GM19351 (cell line): ENCODE measurements at regions not wholly inside any gene's neighbourhood (a gene's known extent, or its start where the extent isn't known, plus 50 kb on each side); places are given as distances from the start of the nearest gene placed in this dataset.
"Not testable (repeated sequence)": the region's sequence is repeated elsewhere in the genome, so short reads cannot be mapped to it uniquely, and the experiment has no call there.

Source experiments
- ATAC-seq: cut with Tn5 transposase; IDR thresholded peaks from one replicate; pipeline ENCODE4 v1.9.1; 2021; ENCODE audit warnings: mild to moderate bottlenecking, moderate library complexity; ENCODE audit not compliant: unreplicated experiment

- no peak for ATAC-seq
Measured at GRCh38 chr2:21820271-21820670, 696.5 kb downstream of the TDRD15 start.

GRCh38 chr2:21821672-21822227 is 698.0 kb downstream of the TDRD15 start:
- ATAC-seq, result no peak

GRCh38 chr2:21822505-21822904 is 698.7 kb downstream of the TDRD15 start:
- ATAC-seq, result no peak

GRCh38 chr2:21833767-21834166 is 710.0 kb downstream of the TDRD15 start:
- ATAC-seq, result no peak

- ATAC-seq, result no peak
Measured at GRCh38 chr2:21836261-21836660, 712.5 kb downstream of the TDRD15 start.

GRCh38 chr2:21836719-21837118 is 713.0 kb downstream of the TDRD15 start:
- no peak for ATAC-seq

GRCh38 chr2:21837168-21837960 is 713.6 kb downstream of the TDRD15 start:
- ATAC-seq, result no peak

- no peak for ATAC-seq
Measured at GRCh38 chr2:21841341-21841740, 717.6 kb downstream of the TDRD15 start.

GRCh38 chr2:21850367-21850766 is 726.6 kb downstream of the TDRD15 start:
- not testable (repeated sequence) for ATAC-seq

- no peak for ATAC-seq
Measured at GRCh38 chr2:21854938-21855337, 731.2 kb downstream of the TDRD15 start.

GRCh38 chr2:21856708-21857107 is 732.9 kb downstream of the TDRD15 start:
- no peak for ATAC-seq

GRCh38 chr2:21860907-21861306 is 737.1 kb downstream of the TDRD15 start:
- ATAC-seq, result no peak

- ATAC-seq, result no peak
Measured at GRCh38 chr2:21866316-21866715, 742.5 kb downstream of the TDRD15 start.

GRCh38 chr2:21887881-21888280 is 764.1 kb downstream of the TDRD15 start:
- no peak for ATAC-seq

GRCh38 chr2:21890041-21890440 is 766.3 kb downstream of the TDRD15 start:
- ATAC-seq, result no peak

- ATAC-seq, result no peak
Measured at GRCh38 chr2:21890716-21891115, 766.9 kb downstream of the TDRD15 start.

GRCh38 chr2:21891191-21891590 is 767.4 kb downstream of the TDRD15 start:
- no peak for ATAC-seq

GRCh38 chr2:21892140-21892539 is 768.4 kb downstream of the TDRD15 start:
- no peak for ATAC-seq

- ATAC-seq, result no peak
Measured at GRCh38 chr2:21895200-21895599, 771.4 kb downstream of the TDRD15 start.

GRCh38 chr2:21908712-21909380 is 785.1 kb downstream of the TDRD15 start:
- ATAC-seq, result not testable (repeated sequence)

- peak; percentile 49 for ATAC-seq
Measured at GRCh38 chr2:21910832-21911507, 787.2 kb downstream of the TDRD15 start.
